IPS DF 6.9 (cell line): ENCODE measurements at regions not wholly inside any gene's neighbourhood (a gene's known extent, or its start where the extent isn't known, plus 50 kb on each side); places are given as distances from the start of the nearest gene placed in this dataset.

Source experiments
- DNase-seq: peaks from one replicate; pipeline ENCODE4 v3.0.0-alpha.2; 2013; ENCODE audit warnings: low read depth, low spot score
- H3K27ac ChIP-seq: one replicate; pipeline ENCODE4 v1.5.1; 2013; ENCODE audit warnings: low read length, control low read depth
- H3K27me3 ChIP-seq: 2 replicates; pipeline ENCODE4 v1.6.1; 2013; ENCODE audit warnings: mild to moderate bottlenecking, low read length; ENCODE audit not compliant: control insufficient read depth, insufficient read depth
- H3K36me3 ChIP-seq: 2 replicates; pipeline ENCODE4 v1.6.1; 2013; ENCODE audit warnings: low read length; ENCODE audit not compliant: control insufficient read depth, insufficient read depth
- H3K4me1 ChIP-seq: 2 replicates; pipeline ENCODE4 v1.6.1; 2013; ENCODE audit warnings: low read length; ENCODE audit not compliant: control insufficient read depth, insufficient read depth
- H3K4me3 ChIP-seq: 2 replicates; pipeline ENCODE4 v1.5.1; 2013; ENCODE audit warnings: mild to moderate bottlenecking, low read length
- H3K9me3 ChIP-seq: 2 replicates; pipeline ENCODE4 v1.6.1; 2013; ENCODE audit warnings: low read length, inconsistent platforms; ENCODE audit not compliant: control insufficient read depth, insufficient read depth
- WGBS: extraction: QIAGEN DNeasy Blood & Tissue Kit; methylation state at CpG from one replicate; pipeline ENCODE4 v1.1.7; 2013; ENCODE audit warnings: mixed read lengths, missing lambda C conversion rate; ENCODE audit not compliant: insufficient read length, insufficient coverage; 5-methylcytosine and 5-hydroxymethylcytosine counted together

DNA sequence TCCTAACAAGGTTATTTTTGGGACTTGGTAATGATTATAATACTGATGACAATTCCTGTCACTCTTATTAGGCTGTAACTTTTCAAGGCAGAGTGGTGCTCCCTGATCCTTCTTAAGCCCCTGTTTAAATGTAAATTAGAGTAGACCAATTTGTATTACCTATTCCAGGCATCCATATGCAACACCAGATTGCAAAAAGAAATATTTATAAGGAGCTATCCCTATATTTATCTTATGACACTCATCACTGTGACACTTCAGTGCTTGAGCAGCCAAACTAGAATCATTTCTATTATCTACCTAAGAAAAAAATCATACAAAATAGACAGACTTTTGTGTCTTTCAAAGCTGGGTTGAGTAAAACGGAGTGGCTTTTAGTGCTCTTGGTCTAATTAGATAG, 462.7 kb downstream of the ADGRL2 start:
- H3K27ac ChIP-seq: no peak overlapping the region
- H3K9me3 ChIP-seq: no peaks in the 10 kb centered on the region
- no peaks in the 10 kb centered on the region for H3K4me1 ChIP-seq
- no peak overlapping the region for H3K4me3 ChIP-seq
- WGBS: no CpG with 5 or more reads among the region's 1 CpG
- DNase-seq: no peak
- no peaks in the 10 kb centered on the region for H3K27me3 ChIP-seq
- no peaks in the 10 kb centered on the region for H3K36me3 ChIP-seq

DNA sequence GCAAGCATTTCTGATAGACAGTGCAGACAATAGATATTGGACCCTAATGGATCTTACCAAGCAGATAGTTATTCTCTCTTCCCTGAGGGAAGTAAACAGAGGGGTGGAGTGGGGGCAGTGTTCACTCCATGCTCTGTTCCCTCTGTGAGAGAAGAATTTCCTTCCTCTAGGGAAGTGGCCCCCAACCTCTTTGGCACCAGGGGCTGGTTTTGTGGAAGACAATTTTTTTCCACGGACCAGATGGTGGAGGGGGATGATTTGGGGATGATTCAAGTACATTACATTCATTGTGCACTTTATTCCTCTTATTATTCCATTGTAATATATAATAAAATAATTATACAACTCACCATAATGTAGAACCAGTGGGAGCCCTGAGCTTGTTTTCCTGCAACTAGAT, 459.9 kb downstream of the ADGRL2 start:
- Histone ChIP-seq H3K36me3 (no peaks in the 10 kb centered on the region), H3K9me3 (no peaks in the 10 kb centered on the region), H3K4me3 (no peak overlapping the region), H3K4me1 (no peaks in the 10 kb centered on the region), H3K27me3 (no peaks in the 10 kb centered on the region), H3K27ac (no peak overlapping the region)
- DNase-seq: no peak
- WGBS: no CpG with 5 or more reads among the region's 1 CpG

DNA sequence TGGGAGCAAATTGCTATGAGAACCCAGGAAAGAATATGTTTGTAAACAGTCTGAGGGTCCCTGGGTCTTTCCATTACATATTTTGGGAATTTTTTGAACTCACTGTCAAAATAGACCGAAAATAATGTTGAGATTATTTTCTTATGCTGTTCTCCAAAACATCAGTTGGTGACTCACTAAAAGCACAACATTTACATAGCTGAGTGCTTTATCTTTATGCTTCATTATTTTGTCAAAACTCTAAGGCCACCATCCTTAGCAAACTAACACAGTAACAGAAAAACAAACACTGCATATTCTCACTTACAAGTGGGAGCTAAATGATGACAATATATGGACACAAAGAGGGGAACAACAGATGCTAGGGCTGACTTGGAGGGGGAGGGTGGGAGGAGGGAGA, 459.3 kb downstream of the ADGRL2 start:
- no peak for DNase-seq
- no peaks in the 10 kb centered on the region for H3K4me1 ChIP-seq
- H3K9me3 ChIP-seq: no peaks in the 10 kb centered on the region
- no peak overlapping the region for H3K4me3 ChIP-seq
- WGBS: no CpG with 5 or more reads among the region's 1 CpG
- no peak overlapping the region for H3K27ac ChIP-seq
- H3K36me3 ChIP-seq: no peaks in the 10 kb centered on the region
- H3K27me3 ChIP-seq: no peaks in the 10 kb centered on the region

DNA sequence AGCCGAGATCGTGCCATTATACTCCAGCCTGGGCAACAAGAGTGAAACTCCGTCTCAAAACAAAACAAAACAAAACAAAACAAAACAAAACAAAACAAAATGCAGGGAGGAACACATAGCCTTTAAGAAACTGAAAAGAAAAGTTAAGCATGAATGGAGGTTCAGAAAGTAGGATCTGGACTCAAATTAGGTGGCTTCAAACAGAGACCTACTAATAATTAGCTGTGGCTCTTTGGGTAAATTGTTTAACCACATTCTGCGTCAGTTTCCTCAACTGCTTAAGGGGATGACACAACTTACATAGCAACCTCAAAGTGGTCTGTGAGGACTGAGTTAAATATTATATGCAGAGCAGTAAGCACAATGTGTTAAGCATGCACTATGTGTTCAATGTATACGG, 458.2 kb downstream of the ADGRL2 start:
- DNase-seq: no peak
- Histone ChIP-seq H3K9me3 (no peaks in the 10 kb centered on the region), H3K27me3 (no peaks in the 10 kb centered on the region), H3K27ac (no peak overlapping the region), H3K4me1 (no peaks in the 10 kb centered on the region), H3K36me3 (no peaks in the 10 kb centered on the region), H3K4me3 (no peak overlapping the region)
- no CpG with 5 or more reads among the region's 5 CpGs for WGBS

DNA sequence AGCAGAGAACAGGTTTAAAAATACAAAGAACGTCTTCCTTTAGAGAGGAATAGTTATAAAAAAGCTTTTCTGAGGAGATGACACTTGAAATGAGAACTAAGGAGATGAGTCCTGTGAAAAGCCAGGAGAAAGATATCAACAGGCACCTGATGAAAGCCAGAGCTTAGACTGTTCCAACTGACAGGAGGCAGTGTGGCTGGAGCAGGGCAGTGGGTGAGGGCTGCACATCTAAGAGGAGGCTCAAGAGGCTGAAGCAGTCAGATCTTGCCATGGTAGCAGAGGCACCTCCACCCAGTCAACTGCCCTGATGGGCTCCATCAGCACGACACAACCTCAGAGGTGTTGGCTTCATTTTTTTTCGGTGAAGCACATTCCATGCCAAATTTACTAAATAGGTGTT, 445.3 kb downstream of the ADGRL2 start:
- Histone ChIP-seq H3K4me1 (no peaks in the 10 kb centered on the region), H3K4me3 (no peak overlapping the region), H3K9me3 (no peaks in the 10 kb centered on the region), H3K36me3 (no peaks in the 10 kb centered on the region), H3K27ac (no peak overlapping the region), H3K27me3 (no peaks in the 10 kb centered on the region)
- no peak for DNase-seq
- no CpG with 5 or more reads among the region's 3 CpGs for WGBS

DNA sequence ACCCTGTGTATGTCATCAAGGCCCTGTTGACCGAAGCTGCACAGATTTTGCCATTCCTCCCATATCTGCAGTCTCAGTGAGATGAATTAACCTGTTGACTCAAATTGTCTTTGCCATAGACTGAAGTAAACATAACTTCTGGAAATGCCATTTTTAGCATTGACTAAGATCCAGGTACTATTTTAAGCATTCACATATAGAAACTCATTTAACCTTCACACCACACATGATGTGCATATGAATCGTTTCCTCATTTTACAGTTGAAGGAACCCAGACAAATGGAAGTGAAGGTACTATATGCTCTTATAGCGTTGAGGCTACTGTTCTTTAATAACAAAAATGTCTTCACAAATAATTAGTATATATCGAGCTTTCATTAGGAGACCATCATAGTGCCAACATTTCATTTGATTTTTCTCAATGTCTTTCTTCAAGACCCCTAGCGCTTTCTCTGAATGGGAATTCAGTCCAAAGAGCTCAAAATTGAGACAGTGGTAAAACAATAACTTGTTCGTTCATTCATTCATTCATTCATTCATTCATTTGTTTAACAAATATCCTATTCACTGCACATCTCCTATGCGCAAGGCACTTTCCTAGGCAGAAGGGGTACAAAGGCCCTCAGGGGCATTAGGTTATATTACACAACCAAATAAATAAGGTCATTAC, 444.7 kb downstream of the ADGRL2 start:
- no CpG with 5 or more reads among the region's 7 CpGs for WGBS
- no peaks in the 10 kb centered on the region for H3K27me3 ChIP-seq
- no peaks in the 10 kb centered on the region for H3K9me3 ChIP-seq

DNA sequence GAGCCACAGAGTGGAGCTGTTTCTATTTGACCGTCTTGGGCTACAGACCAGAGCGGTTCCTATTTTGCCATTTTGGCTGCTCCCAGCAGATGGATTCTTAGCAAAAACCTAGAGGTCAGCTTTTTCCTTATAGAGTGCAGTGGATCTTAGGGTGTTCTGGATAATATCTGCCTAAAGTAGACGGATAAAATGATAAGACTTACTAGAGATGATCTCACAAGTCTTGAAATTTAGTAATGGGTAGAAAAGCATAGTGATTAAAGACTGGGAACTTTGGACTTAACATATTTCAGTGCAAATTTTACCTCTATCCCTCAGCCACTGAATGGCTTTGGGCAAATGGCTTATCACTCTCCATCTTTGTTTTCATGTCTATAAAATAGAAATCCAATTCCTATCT, 439.8 kb downstream of the ADGRL2 start:
- WGBS: no CpG with 5 or more reads among the region's 3 CpGs
- no peaks in the 10 kb centered on the region for H3K4me1 ChIP-seq
- DNase-seq: no peak
- H3K27ac ChIP-seq: no peak overlapping the region
- H3K27me3 ChIP-seq: no peaks in the 10 kb centered on the region
- H3K36me3 ChIP-seq: no peaks in the 10 kb centered on the region
- H3K9me3 ChIP-seq: no peaks in the 10 kb centered on the region
- H3K4me3 ChIP-seq: no peak overlapping the region

More for the DNA sequence above, 444.7 kb downstream of the ADGRL2 start:
- Histone ChIP-seq H3K4me3 (no peak overlapping the region), H3K27ac (no peak overlapping the region), H3K4me1 (no peaks in the 10 kb centered on the region), H3K36me3 (no peaks in the 10 kb centered on the region)
- no peak for DNase-seq

DNA sequence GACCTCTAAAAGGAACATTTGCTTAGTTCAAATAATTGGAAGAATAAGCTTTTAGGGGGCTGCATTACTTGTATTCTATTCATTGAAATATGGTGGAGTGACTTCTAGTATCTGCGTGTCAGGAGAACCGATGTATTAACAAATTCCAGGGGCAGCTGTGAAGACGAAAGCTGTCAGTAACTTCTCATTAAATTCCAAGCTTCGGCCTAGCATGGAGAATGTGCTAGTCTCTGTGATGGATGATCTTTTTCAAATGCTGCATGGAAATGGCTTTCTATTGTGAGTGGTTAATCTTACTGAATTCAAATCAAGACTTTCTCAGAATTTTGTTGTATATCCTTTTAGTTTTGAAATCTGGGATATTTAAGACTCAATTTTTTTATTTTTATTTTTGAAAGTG, 429.9 kb downstream of the ADGRL2 start:
- H3K27ac ChIP-seq: no peak overlapping the region
- H3K36me3 ChIP-seq: no peaks in the 10 kb centered on the region
- H3K27me3 ChIP-seq: no peaks in the 10 kb centered on the region
- H3K9me3 ChIP-seq: no peaks in the 10 kb centered on the region
- no CpG with 5 or more reads among the region's 4 CpGs for WGBS
- no peak for DNase-seq
- no peak overlapping the region for H3K4me3 ChIP-seq
- H3K4me1 ChIP-seq: no peaks in the 10 kb centered on the region

DNA sequence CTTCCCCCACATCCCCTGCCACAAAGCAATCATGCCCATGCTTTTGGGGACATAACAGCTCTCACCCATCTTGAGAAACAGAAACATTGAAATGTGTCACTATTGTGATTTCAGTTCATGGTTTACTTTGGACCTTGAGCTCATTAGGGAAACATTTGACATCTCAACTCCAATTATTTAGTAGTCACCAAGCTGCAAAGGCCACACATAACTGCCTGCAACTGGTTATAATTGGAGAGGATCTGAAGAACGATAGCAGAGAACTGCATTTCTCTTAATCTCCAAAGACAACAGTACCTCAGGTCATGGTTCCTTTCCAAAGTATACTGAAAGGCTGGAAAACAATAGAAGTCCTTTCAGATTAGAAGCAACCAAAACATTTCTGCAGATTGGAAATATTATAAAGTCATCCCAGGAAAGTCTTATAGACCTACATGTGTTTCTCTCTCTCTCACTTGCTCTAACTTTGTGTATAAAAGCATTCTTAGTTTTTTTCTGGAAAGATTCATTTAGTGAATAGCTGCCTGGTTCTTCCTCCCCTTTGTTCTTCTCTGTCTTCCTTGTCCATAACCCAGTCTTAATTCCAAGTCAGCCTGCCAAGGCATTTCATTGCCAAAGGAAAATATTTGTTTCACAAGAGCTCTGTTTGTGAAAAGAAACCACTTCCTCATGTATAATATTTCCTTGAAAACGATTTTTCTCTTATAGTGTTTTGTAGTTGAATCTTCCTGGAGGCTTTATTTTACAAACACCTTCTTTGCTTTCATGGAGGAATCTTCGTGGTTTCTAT, 426.8 kb downstream of the ADGRL2 start:
- Histone ChIP-seq H3K36me3 (no peaks in the 10 kb centered on the region), H3K27ac (no peak overlapping the region), H3K9me3 (no peaks in the 10 kb centered on the region), H3K4me3 (no peak overlapping the region), H3K27me3 (no peaks in the 10 kb centered on the region), H3K4me1 (no peaks in the 10 kb centered on the region)
- WGBS: no CpG with 5 or more reads among the region's 3 CpGs
- no peak for DNase-seq

DNA sequence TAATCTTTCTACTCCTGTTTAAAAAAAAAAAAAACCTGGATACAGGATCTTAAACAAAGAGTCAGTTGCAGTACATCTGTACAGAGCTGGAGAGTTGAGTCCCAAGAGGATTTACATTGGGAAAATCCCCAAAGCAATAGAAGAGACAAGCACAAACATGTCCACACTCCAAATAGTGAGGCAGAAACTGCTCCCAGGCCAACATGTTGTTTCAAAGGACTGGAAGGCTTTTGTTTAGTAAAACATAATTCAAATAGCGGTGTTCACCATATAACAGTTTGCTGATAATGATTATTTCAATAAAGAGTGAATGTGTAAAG, 425.4 kb downstream of the ADGRL2 start:
- H3K27ac ChIP-seq: no peak overlapping the region
- DNase-seq: no peak
- H3K9me3 ChIP-seq: no peaks in the 10 kb centered on the region
- H3K4me1 ChIP-seq: no peaks in the 10 kb centered on the region
- H3K36me3 ChIP-seq: no peaks in the 10 kb centered on the region
- H3K4me3 ChIP-seq: no peak overlapping the region
- H3K27me3 ChIP-seq: no peaks in the 10 kb centered on the region
- no CpG with 5 or more reads among the region's 1 CpG for WGBS
